GM12878 (cell line): ENCODE measurements at regions not wholly inside any gene's neighbourhood (a gene's known extent, or its start where the extent isn't known, plus 50 kb on each side); places are given as distances from the start of the nearest gene placed in this dataset.

Experiments
- MYC ChIP-seq: IDR thresholded peaks from 2 replicates; pipeline ENCODE4 v1.6.1; 2011; ENCODE audit warnings: mild to moderate bottlenecking, low read length, moderate library complexity, inconsistent platforms; ENCODE audit not compliant: insufficient read depth, insufficient replicate concordance, insufficient read length, severe bottlenecking
- POLR2A ChIP-seq: IDR thresholded peaks from 2 replicates; pipeline ENCODE4 v1.6.1; 2011; ENCODE audit warnings: low read depth, mild to moderate bottlenecking, low read length
- RCOR1 ChIP-seq: conservative IDR thresholded peaks from 2 replicates; pipeline ENCODE4 v1.6.1; 2012; ENCODE audit warnings: low read depth, low read length, improper control_type of control experiment
- SMC3 ChIP-seq: IDR thresholded peaks from 2 replicates; pipeline ENCODE4 v1.6.1; 2011; ENCODE audit warnings: low read length, improper control_type of control experiment, borderline replicate concordance
- ZNF622 ChIP-seq: fragments of 450-650 bp; IDR thresholded peaks from 2 replicates; pipeline ENCODE4 v1.6.1; 2017; ENCODE audit warnings: mild to moderate bottlenecking, inconsistent platforms

- no peak for TF ChIP-seq ZNF622
- no peak for TF ChIP-seq POLR2A
- TF ChIP-seq RCOR1, result no peak
- no peak for TF ChIP-seq MYC
- no peak for TF ChIP-seq SMC3
Measured at GRCh38 chr10:107657851-107658250, 493.3 kb upstream of the SORCS1 start.
